D341Med (cell line): ENCODE measurements at regions not wholly inside any gene's neighbourhood (a gene's known extent, or its start where the extent isn't known, plus 50 kb on each side); places are given as distances from the start of the nearest gene placed in this dataset.

Source experiments
- DNase-seq: peaks from one replicate; pipeline ENCODE4 v3.0.0; 2012; ENCODE audit warnings: low spot score

- no peak for DNase-seq
These were observed 323.3 kb upstream of the NR5A2 start for GRCh38 chr1:199704231-199704630.

GRCh38 chr1:199705825-199706224, 321.7 kb upstream of the NR5A2 start:
- DNase-seq = no peak

- no peak for DNase-seq
These were observed 320.5 kb upstream of the NR5A2 start for GRCh38 chr1:199706826-199707606.

- no peak for DNase-seq
These were observed 316.5 kb upstream of the NR5A2 start for GRCh38 chr1:199710974-199711373.

- no peak for DNase-seq
These were observed 310.8 kb upstream of the NR5A2 start for GRCh38 chr1:199716729-199717128.

GRCh38 chr1:199719156-199719842, 308.2 kb upstream of the NR5A2 start:
- no peak for DNase-seq

- DNase-seq = no peak
These were observed 307.0 kb upstream of the NR5A2 start for GRCh38 chr1:199720496-199720895.

GRCh38 chr1:199721001-199721400, 306.5 kb upstream of the NR5A2 start:
- no peak for DNase-seq

GRCh38 chr1:199723250-199723956, 304.1 kb upstream of the NR5A2 start:
- DNase-seq = no peak

GRCh38 chr1:199724049-199724448, 303.5 kb upstream of the NR5A2 start:
- no peak for DNase-seq

GRCh38 chr1:199725002-199725565, 302.4 kb upstream of the NR5A2 start:
- DNase-seq = no peak

- no peak for DNase-seq
These were observed 299.8 kb upstream of the NR5A2 start for GRCh38 chr1:199727682-199728081.

- no peak for DNase-seq
These were observed 299.2 kb upstream of the NR5A2 start for GRCh38 chr1:199728345-199728744.

- no peak for DNase-seq
These were observed 294.4 kb upstream of the NR5A2 start for GRCh38 chr1:199733125-199733524.

GRCh38 chr1:199734186-199734585, 293.3 kb upstream of the NR5A2 start:
- no peak for DNase-seq

GRCh38 chr1:199735660-199736059, 291.9 kb upstream of the NR5A2 start:
- no peak for DNase-seq

GRCh38 chr1:199736646-199737045, 290.9 kb upstream of the NR5A2 start:
- no peak for DNase-seq

- no peak for DNase-seq
These were observed 285.9 kb upstream of the NR5A2 start for GRCh38 chr1:199741586-199741985.

- DNase-seq = no peak
These were observed 285.0 kb upstream of the NR5A2 start for GRCh38 chr1:199742547-199742946.

GRCh38 chr1:199743227-199743626, 284.3 kb upstream of the NR5A2 start:
- no peak for DNase-seq

GRCh38 chr1:199746666-199747384, 280.7 kb upstream of the NR5A2 start:
- DNase-seq = no peak

- DNase-seq = peak; percentile 35
These were observed 279.5 kb upstream of the NR5A2 start for GRCh38 chr1:199747984-199748383.
